K562 (cell line): ENCODE measurements at regions not wholly inside any gene's neighbourhood (a gene's known extent, or its start where the extent isn't known, plus 50 kb on each side); places are given as distances from the start of the nearest gene placed in this dataset.

ENCODE experiments used
- ATAC-seq: fragments of 200-7000 bp; cut with Tn5 transposase; 3 replicates; pipeline ENCODE4 v1.9.1; 2020; ENCODE audit warnings: moderate library complexity
- BruUV-seq: library from RNA; stranded (reverse); fragments of 400-500 nt; replicated peaks from 2 replicates; lab custom pipeline; 2021; lab: Mats Ljungman, UMichigan
- CTCF ChIA-PET: fragments of 300-600 bp; formaldehyde crosslinking; extraction: SDS; loops from one replicate; lab custom pipeline; 2021; ENCODE audit warnings: low intra/inter-chr PET ratio; lab: Yijun Ruan, JAX
- POLR2A ChIA-PET: fragments of 300-600, 350-650 bp; sonication (Branson Sonifier 250); formaldehyde crosslinking; extraction: SDS; loops from one replicate; lab custom pipeline; 2021; ENCODE audit warnings: antibody characterized with exemption, inconsistent platforms; lab: Yijun Ruan, JAX
- DNase-seq, 4 experiments: peaks; one replicate each; pipeline versions ENCODE4 v3.0.0 to v3.0.0-alpha.2; 2011 to 2018; ENCODE audit warnings: low spot score in 3 of 4, mixed read lengths in 3 of 4; ENCODE audit errors: extremely low read depth in 1 of 4
- FAIRE-seq: peaks from 2 replicates; lab custom pipeline; 2011; peaks lifted over from hg19 to GRCh38; lab: Jason Lieb, UNC
- H2AFZ ChIP-seq: 2 replicates; pipeline ENCODE4 v1.6.0; 2011; ENCODE audit warnings: low read depth, low read length, control low read depth, inconsistent platforms
- H3K27ac ChIP-seq: fragments of 200-600 bp; 3 replicates; pipeline ENCODE4 v1.8.0; 2011; ENCODE audit warnings: low read depth, mild to moderate bottlenecking, control low read depth, inconsistent platforms, low read length, moderate library complexity, mixed read lengths; ENCODE audit errors: extremely low read depth
- H3K27me3 ChIP-seq, 2 experiments: fragments of 300-600 bp in 1 of 2; 2 replicates in 1 of 2; 3 replicates in 1 of 2; pipeline versions ENCODE4 v1.6.0 to v1.8.0; 2011; ENCODE audit warnings: inconsistent platforms in 2 of 2, low read length in 2 of 2, mild to moderate bottlenecking in 1 of 2, mixed read lengths in 1 of 2, moderate library complexity in 1 of 2; ENCODE audit not compliant: control insufficient read depth in 2 of 2, insufficient read depth in 2 of 2
- H3K36me3 ChIP-seq: fragments of 300-600 bp; 3 replicates; pipeline ENCODE4 v1.8.0; 2011; ENCODE audit warnings: mild to moderate bottlenecking, low read length, inconsistent platforms; ENCODE audit not compliant: control insufficient read depth, insufficient read depth
- H3K4me1 ChIP-seq, 2 experiments: fragments of 200-600 bp in 1 of 2; replicated peaks in 1 of 2; 2 replicates in 1 of 2; 3 replicates in 1 of 2; pipeline versions ENCODE4 v1.5.1 to v1.8.0; 2011; ENCODE audit warnings: inconsistent platforms in 2 of 2, low read length in 2 of 2, mild to moderate bottlenecking in 1 of 2, mixed read lengths in 1 of 2, moderate library complexity in 1 of 2; ENCODE audit not compliant: control insufficient read depth in 2 of 2, insufficient read depth in 2 of 2
- H3K4me2 ChIP-seq: 2 replicates; pipeline ENCODE4 v1.6.1; 2011; ENCODE audit warnings: low read length, control low read depth, inconsistent platforms, mixed read lengths; ENCODE audit not compliant: insufficient read depth
- H3K4me3 ChIP-seq: fragments of 200-600 bp; sonication (generic), shearing (Covaris generic); 2 replicates; pipeline ENCODE4 v1.5.1; 2016; ENCODE audit warnings: control low read depth, inconsistent platforms
- H3K79me2 ChIP-seq: fragments of 200-600 bp; 3 replicates; pipeline ENCODE4 v1.8.0; 2011; ENCODE audit warnings: low read length, inconsistent platforms; ENCODE audit not compliant: control insufficient read depth, insufficient read depth
- H3K9ac ChIP-seq, 2 experiments: 2 replicates each; pipeline versions ENCODE4 v1.6.0 to v1.6.1; 2011; ENCODE audit warnings: low read depth in 2 of 2, low read length in 2 of 2, control low read depth in 1 of 2, inconsistent platforms in 1 of 2, mild to moderate bottlenecking in 1 of 2, mixed read lengths in 1 of 2; ENCODE audit not compliant: insufficient read depth in 1 of 2
- H3K9me1 ChIP-seq: one replicate; pipeline ENCODE4 v1.6.0; 2011; ENCODE audit warnings: inconsistent platforms, mild to moderate bottlenecking, low read length, moderate library complexity; ENCODE audit not compliant: control insufficient read depth, insufficient read depth
- H3K9me3 ChIP-seq: replicated peaks from 2 replicates; pipeline ENCODE4 v1.5.1; 2011; ENCODE audit warnings: low read depth, low read length, inconsistent platforms; ENCODE audit not compliant: control insufficient read depth, insufficient read depth
- H4K20me1 ChIP-seq: replicated peaks from 2 replicates; pipeline ENCODE4 v1.6.1; 2011; ENCODE audit warnings: low read length, inconsistent platforms, mixed read lengths; ENCODE audit not compliant: control insufficient read depth, insufficient read depth
- ATF7 ChIP-seq: fragments of 450-650 bp; IDR thresholded peaks from 2 replicates; pipeline ENCODE4 v1.7.1; 2014; ENCODE audit warnings: mild to moderate bottlenecking, moderate library complexity
- HIVEP1 ChIP-seq: fragments of 250-450 bp; sonication (Bioruptor Pico); IDR thresholded peaks from 2 replicates; pipeline ENCODE4 v1.4.0; 2020; ENCODE audit warnings: mild to moderate bottlenecking
- IRF1 ChIP-seq: sonication (generic); formaldehyde crosslinking; IDR thresholded peaks from 2 replicates; pipeline ENCODE4 v1.8.0; 2022; ENCODE audit warnings: missing genetic modification reagents, mild to moderate bottlenecking, borderline replicate concordance
- MBD2 ChIP-seq: sonication (generic); IDR thresholded peaks from 2 replicates; pipeline ENCODE4 v1.6.1; 2016; ENCODE audit warnings: low read depth, borderline replicate concordance
- PTRF ChIP-seq: fragments of 450-650 bp; IDR thresholded peaks from 2 replicates; pipeline ENCODE4 v1.6.1; 2016; ENCODE audit warnings: mild to moderate bottlenecking, missing genetic modification characterization, missing compliant biosample characterization
- SNAPC5 ChIP-seq: fragments of 250-450 bp; sonication (Bioruptor Pico); IDR thresholded peaks from 2 replicates; pipeline ENCODE4 v1.8.0; 2021; ENCODE audit warnings: moderate library complexity, mild to moderate bottlenecking, inconsistent platforms
- WGBS: fragments of 100-300 bp; shearing (Covaris generic); methylation state at CpG from one replicate; pipeline ENCODE4 v1.1.6; 2016; ENCODE audit warnings: low coverage, mixed read lengths; ENCODE audit not compliant: insufficient coverage; ENCODE audit errors: missing lambda C conversion rate; 5-methylcytosine and 5-hydroxymethylcytosine counted together
- in situ Hi-C: fragments of 300-500 bp; cut with MboI; formaldehyde crosslinking; loops from 4 replicates; pipeline ENCODE4 v1.15.0; 2018; ENCODE audit warnings: inconsistent platforms, mixed read lengths
- intact Hi-C: fragments of 100-400 bp; cut with micrococcal nuclease; formaldehyde crosslinking; loops from 2 replicates; pipeline ENCODE4 v1.14.2; 2022

- no peak overlapping the region for H3K27ac ChIP-seq
- POLR2A ChIA-PET, result no interaction called here
- FAIRE-seq, result no peak
- H3K9ac ChIP-seq, result no peak overlapping the region
- TF ChIP-seq PTRF (no peak), IRF1 (CRISPR knock-in tag) (no peak), SNAPC5 (no peak), ATF7 (no peak), HIVEP1 (CRISPR knock-in tag) (no peak), MBD2 (no peak)
- TF ChIP-seq, all 486 proteins: peak for 0
- ATAC-seq, result no peak
- CTCF ChIA-PET, result no interaction called here
- Histone ChIP-seq H3K9me3 (no peaks in the 10 kb centered on the region), H3K79me2 (no peaks in the 10 kb centered on the region), H4K20me1 (no peaks in the 10 kb centered on the region), H3K4me1 (no peaks in the 10 kb centered on the region), H3K36me3 (no peaks in the 10 kb centered on the region), H3K4me2 (no peak overlapping the region), H3K27me3 (no peaks in the 10 kb centered on the region), H3K4me3 (no peak overlapping the region), H3K9me1 (no peaks in the 10 kb centered on the region), H2AFZ (no peak overlapping the region)
- intact Hi-C loops (no loop called here), in situ Hi-C loops (no loop called here)
- WGBS, result 0% methylated on average over 3 of the region's 3 CpGs
- DNase-seq, result no peak
- BruUV-seq, result no TSS peak
These were observed 81.7 kb downstream of the PWWP3B start for GRCh38 chrX:106249706-106250379.
